ENCODE measurements at regions not wholly inside any gene's neighbourhood (a gene's known extent, or its start where the extent isn't known, plus 50 kb on each side); places are given as distances from the start of the nearest gene placed in this dataset.

DNA sequence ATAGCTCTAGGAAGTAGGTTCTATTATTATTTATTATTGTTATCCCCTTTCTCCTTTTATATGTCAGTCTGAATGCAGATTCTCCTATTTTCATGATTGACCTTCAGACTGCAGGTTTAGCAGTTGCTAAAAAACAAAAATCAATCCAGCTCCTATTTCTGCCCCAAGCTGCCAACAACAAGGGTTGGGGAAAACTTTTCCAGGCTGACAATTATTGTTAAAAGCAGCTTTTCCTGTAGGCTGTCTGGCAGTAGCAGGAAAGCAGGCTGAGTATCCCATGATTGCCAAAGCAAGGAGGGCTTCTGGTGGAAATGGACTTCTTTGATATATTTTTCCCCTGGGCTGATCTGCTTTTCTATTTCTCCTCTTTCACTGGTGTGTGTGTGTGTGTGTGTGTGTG lies 78.0 kb upstream of the CTLA4 start:
- TF ChIP-seq, protein P1, sequence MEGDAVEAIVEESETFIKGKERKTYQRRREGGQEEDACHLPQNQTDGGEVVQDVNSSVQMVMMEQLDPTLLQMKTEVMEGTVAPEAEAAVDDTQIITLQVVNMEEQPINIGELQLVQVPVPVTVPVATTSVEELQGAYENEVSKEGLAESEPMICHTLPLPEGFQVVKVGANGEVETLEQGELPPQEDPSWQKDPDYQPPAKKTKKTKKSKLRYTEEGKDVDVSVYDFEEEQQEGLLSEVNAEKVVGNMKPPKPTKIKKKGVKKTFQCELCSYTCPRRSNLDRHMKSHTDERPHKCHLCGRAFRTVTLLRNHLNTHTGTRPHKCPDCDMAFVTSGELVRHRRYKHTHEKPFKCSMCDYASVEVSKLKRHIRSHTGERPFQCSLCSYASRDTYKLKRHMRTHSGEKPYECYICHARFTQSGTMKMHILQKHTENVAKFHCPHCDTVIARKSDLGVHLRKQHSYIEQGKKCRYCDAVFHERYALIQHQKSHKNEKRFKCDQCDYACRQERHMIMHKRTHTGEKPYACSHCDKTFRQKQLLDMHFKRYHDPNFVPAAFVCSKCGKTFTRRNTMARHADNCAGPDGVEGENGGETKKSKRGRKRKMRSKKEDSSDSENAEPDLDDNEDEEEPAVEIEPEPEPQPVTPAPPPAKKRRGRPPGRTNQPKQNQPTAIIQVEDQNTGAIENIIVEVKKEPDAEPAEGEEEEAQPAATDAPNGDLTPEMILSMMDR (IDR thresholded peaks at IDR 0.05; ENCODE audit: insufficient read depth, missing control alignments): no peak
- FAIRE-seq: no peak
- no peak for DNase-seq (ENCODE audit: insufficient read length, low spot score)

DNA sequence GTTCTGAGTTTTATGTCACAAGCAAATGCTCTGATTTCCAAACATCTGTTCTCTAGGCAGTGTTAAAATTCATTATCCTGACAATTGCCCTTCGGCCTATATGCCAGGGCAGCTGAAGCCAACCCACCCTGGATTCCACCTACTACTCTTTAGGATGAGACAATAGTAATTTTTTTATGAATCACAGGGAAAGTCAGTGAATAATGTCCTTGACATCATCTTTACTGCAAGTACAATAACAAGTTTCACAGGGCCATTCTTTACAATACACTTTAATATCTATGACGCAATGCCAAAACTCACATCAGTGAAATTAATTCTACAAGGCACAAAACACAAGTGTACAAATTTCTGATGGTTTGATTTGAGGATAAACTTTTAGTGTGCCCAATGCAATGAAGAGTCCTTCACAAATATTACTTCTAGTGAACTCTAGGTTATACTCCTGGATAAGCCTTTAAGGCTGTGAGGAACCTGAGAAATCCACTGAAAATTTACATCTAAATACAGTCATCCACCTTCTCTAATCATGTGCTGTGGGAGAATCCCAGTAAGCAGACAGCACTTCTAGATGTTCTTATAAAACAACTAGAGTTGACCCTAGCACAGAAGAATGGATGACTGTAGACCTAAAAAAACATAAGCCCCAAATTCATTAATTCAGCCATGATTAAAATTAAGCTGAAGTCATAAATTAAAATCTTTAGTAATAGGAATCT lies 77.3 kb upstream of the CTLA4 start:
- FAIRE-seq (no peak), DNase-seq (ENCODE audit: insufficient read length, low spot score) (no peak)
- TF ChIP-seq, protein P1 (IDR thresholded peaks at IDR 0.05; ENCODE audit: insufficient read depth, missing control alignments): no peak

DNA sequence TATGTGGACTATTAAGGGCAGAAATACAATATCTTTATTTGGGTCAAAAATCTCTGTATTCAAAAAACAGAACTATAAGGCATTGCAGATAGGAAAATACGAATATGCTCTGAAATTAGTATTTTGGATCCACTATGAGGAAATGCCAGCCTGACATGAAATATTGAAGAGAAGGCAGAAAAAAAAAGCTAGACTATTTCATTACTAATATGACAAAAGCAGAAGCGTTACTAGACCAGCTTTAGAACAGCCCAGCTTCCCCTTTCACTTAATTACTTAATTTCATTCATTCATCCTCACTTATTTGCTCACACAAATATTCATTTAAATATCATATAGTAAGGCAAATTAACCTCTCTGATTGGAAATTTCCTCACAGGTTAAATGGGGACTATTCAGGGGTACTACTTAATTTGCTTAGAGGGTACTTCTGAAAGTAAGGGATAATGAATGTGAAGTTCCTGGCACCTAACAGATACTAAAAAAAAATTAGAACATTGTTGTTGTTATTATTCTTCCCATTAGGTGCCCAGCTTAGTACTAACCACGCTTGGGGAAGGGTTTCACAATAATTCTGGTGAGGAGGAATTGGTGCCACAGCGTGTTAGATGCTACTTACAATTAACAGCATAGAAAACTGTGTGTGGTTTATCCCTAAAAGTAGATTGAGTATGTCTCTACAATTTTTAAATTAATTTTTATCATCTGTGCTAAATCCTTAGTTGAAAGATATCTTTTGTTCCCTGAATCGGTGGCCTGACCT lies 71.1 kb upstream of the CTLA4 start:
- DNase-seq (ENCODE audit: insufficient read length, low spot score) (no peak), FAIRE-seq (no peak)
- TF ChIP-seq, protein P1 (IDR thresholded peaks at IDR 0.05; ENCODE audit: insufficient read depth, missing control alignments): no peak

DNA sequence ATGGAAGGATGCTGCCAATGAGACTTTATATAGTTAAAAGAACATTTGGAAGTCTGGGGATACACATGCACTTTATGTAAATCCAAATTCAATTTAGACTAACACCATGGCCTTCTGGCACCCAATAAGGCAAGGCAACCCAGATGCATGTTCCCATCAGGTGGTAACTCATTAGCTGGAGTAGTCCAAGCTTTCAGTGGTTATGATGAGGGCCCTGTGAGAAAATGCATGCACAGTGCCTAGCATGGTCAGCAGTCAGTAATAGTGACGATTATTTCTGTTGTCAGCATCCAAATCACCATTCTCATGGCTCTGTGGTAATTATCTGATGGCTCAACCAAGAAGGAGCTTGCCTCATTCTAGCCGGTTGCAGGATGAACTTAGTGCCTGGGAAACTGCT lies 70.3 kb upstream of the CTLA4 start:
- no peak for FAIRE-seq
- DNase-seq (ENCODE audit: insufficient read length, low spot score): no peak

DNA sequence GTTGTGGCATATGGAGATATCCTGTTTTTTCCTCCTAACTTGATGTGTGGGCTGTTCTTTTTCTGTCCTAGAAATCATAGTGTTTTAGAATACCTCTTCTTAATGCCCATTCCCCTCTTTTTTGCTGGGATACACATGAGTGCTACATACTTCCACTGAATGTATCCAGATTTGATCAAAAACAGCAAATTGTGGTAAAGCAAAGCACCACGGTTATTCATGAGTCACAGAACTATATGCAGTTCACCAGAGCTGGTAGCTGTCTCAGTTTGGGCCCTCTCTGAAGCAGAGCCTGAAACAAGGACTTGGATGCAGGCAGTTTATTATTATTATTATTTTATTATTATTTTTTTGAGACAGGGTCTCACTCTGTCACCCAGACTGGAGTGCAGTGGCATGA lies 69.9 kb upstream of the CTLA4 start:
- TF ChIP-seq, protein P1 (IDR thresholded peaks at IDR 0.05; ENCODE audit: insufficient read depth, missing control alignments): no peak
- FAIRE-seq (no peak), DNase-seq (ENCODE audit: insufficient read length, low spot score) (no peak)

More for the DNA sequence above, 70.3 kb upstream of the CTLA4 start:
- TF ChIP-seq, protein P1 (IDR thresholded peaks at IDR 0.05; ENCODE audit: insufficient read depth, missing control alignments): no peak

DNA sequence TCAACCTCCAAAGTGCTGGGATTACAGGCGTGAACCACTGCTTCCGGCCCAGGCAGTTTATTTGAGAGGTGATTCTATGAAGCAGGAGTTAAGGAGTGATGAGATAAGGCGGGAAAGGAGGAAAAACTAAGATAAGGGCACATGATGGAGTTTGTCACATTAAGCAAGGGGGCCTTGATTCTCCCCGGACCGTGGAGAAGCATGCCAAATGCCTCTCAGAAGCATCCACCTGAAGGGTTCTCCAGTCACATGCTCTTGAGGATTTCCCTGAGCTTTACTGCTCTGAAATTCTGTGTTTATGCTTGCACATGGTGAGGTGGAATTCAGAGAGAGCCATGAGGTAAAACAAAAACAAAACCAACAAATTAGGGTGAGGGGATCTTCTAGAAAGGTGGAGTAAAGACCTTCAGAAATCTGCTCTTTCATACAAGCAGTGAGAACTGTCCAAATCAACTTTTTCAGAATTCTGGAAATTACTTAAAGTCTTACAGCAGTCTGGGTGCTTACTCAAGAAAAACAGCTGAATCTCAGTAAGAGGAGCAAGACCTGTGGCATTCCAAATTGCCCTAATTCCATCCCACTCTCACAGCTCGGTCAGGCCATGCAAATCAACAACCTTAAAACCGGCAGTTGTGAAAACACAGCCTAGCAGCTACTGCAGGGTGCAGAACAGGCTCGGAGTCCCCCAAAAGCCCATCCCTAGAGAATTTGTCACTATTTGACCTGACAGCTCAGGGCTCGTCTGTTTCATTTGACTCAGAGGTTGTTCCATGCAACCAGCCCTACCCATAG lies 69.1 kb upstream of the CTLA4 start:
- TF ChIP-seq, protein P1 (IDR thresholded peaks at IDR 0.05; ENCODE audit: insufficient read depth, missing control alignments): no peak
- no peak for FAIRE-seq

More for the DNA sequence above, 69.1 kb upstream of the CTLA4 start:
- no peak for DNase-seq (ENCODE audit: insufficient read length, low spot score)

Data from D721Med (cell line).